HCT116 (cell line): ENCODE measurements at regions not wholly inside any gene's neighbourhood (a gene's known extent, or its start where the extent isn't known, plus 50 kb on each side); places are given as distances from the start of the nearest gene placed in this dataset.
"Not testable (repeated sequence)": the region's sequence is repeated elsewhere in the genome, so short reads cannot be mapped to it uniquely, and the experiment has no call there.

Source experiments
- CTCF ChIP-seq, 3 experiments: fragments of 200-600 bp in 1 of 3; sonication (generic) in 1 of 3; IDR thresholded peaks in 2 of 3; conservative IDR thresholded peaks in 1 of 3; 2 replicates each; pipeline ENCODE4 v1.5.1; 2012 to 2017; ENCODE audit warnings: low read depth in 2 of 3, low read length in 2 of 3, antibody characterized with exemption in 1 of 3, borderline replicate concordance in 1 of 3, control low read depth in 1 of 3, mild to moderate bottlenecking in 1 of 3, mixed read lengths in 1 of 3, mixed run types in 1 of 3, moderate library complexity in 1 of 3; ENCODE audit not compliant: insufficient read depth in 1 of 3
- EZH2phosphoT487 ChIP-seq: fragments of 200-600 bp; IDR thresholded peaks from 2 replicates; pipeline ENCODE4 v1.6.1; 2018; ENCODE audit warnings: antibody characterized with exemption, borderline replicate concordance
- POLR2A ChIP-seq: IDR thresholded peaks from 2 replicates; pipeline ENCODE4 v1.7.0; 2011; ENCODE audit warnings: borderline replicate concordance; ENCODE audit not compliant: insufficient read depth, insufficient read length; ENCODE audit errors: extremely low read depth
- POLR2AphosphoS5 ChIP-seq: IDR thresholded peaks from 2 replicates; pipeline ENCODE4 v1.6.1; 2011; ENCODE audit warnings: mild to moderate bottlenecking, low read depth, low read length, moderate library complexity
- YY1 ChIP-seq: IDR thresholded peaks from 2 replicates; pipeline ENCODE4 v1.6.1; 2011; ENCODE audit warnings: low read length, low read depth, moderate library complexity, mild to moderate bottlenecking; ENCODE audit not compliant: insufficient replicate concordance; ENCODE audit errors: extremely low read depth
- ZFX ChIP-seq: fragments of 450-650 bp; IDR thresholded peaks from 2 replicates; pipeline ENCODE4 v1.6.1; 2017
- ZNF274 ChIP-seq: fragments of 200-500 bp; sonication (Bioruptor generic); IDR thresholded peaks from 2 replicates; pipeline ENCODE4 v1.6.1; 2014; ENCODE audit warnings: mild to moderate bottlenecking, low read depth, low read length, inconsistent platforms

- TF ChIP-seq CTCF (IDR thresholded peaks at IDR 0.05 in 2 of 3, conservative IDR thresholded peaks at IDR 0.05 in 1 of 3; ENCODE audit: borderline replicate concordance in 1 of 3, insufficient read depth in 1 of 3, low read depth in 2 of 3, low read length in 2 of 3); ZFX; YY1; EZH2phosphoT487; POLR2AphosphoS5; POLR2A; ZNF274: not testable (repeated sequence)
Observed at GRCh38 chr2:209018633-209019032, 405.2 kb upstream of the MAP2 start.
